Aorta (tissue), 5 donors: ENCODE measurements at regions not wholly inside any gene's neighbourhood (a gene's known extent, or its start where the extent isn't known, plus 50 kb on each side); places are given as distances from the start of the nearest gene placed in this dataset.

Experiments used
- ATAC-seq: fragments of 200-7000 bp; cut with Tn5 transposase; one replicate; pipeline ENCODE4 v1.9.1; 2022; ENCODE audit warnings: moderate library complexity; ENCODE audit not compliant: low FRiP score
- DNase-seq, 2 donors: peaks; one replicate each; pipeline ENCODE4 v3.0.0-alpha.2; 2020
- H3K27ac ChIP-seq, 2 donors: one replicate each; pipeline ENCODE4 v1.5.1; 2013; ENCODE audit warnings: low read length in 2 of 2, mild to moderate bottlenecking in 2 of 2, moderate library complexity in 2 of 2, control low read depth in 1 of 2, inconsistent platforms in 1 of 2, low read depth in 1 of 2
- H3K27me3 ChIP-seq, 2 donors: one replicate each; pipeline ENCODE4 v1.6.1; 2013; ENCODE audit warnings: control low read depth in 1 of 2, low read length in 1 of 2, mild to moderate bottlenecking in 1 of 2, moderate library complexity in 1 of 2; ENCODE audit not compliant: insufficient read depth in 2 of 2, control insufficient read depth in 1 of 2
- H3K36me3 ChIP-seq, 2 donors: one replicate each; pipeline ENCODE4 v1.6.1; 2013; ENCODE audit warnings: control low read depth in 1 of 2, low read length in 1 of 2, mild to moderate bottlenecking in 1 of 2; ENCODE audit not compliant: insufficient read depth in 2 of 2, control insufficient read depth in 1 of 2
- H3K4me1 ChIP-seq, 2 donors: one replicate each; pipeline ENCODE4 v1.6.1; 2013; ENCODE audit warnings: low read length in 2 of 2, control low read depth in 1 of 2, mild to moderate bottlenecking in 1 of 2, moderate library complexity in 1 of 2; ENCODE audit not compliant: insufficient read depth in 2 of 2, control insufficient read depth in 1 of 2
- H3K4me3 ChIP-seq, 2 donors: one replicate each; pipeline ENCODE4 v1.5.1; 2013; ENCODE audit warnings: low read length in 2 of 2, control low read depth in 1 of 2, mild to moderate bottlenecking in 1 of 2
- H3K9me3 ChIP-seq: one replicate; pipeline ENCODE4 v1.6.1; 2013; ENCODE audit warnings: mild to moderate bottlenecking, low read length; ENCODE audit not compliant: control insufficient read depth
- WGBS, 2 donors: extraction: QIAGEN DNeasy Blood & Tissue Kit; methylation state at CpG; one replicate each; pipeline ENCODE4 v1.1.7; 2013; 5-methylcytosine and 5-hydroxymethylcytosine counted together
- intact Hi-C, 2 donors: fragments of 100-400 bp; cut with DNase I; formaldehyde crosslinking; loops; one replicate each; pipeline versions ENCODE4 v1.14.2 to v1.15.0; 2022
- donor health status: healthy with polysubstance abuse.
- donor health status: Bipolar disorder and iron deficiency.
- donor health status: DM: no; HTN: no; CAD: no.
- donor health status: DM: no; HTN: no; CAD: no.
- donor health status: DM: yes; HTN: yes; CAD: no.

- no peak for ATAC-seq
Observed at GRCh38 chr12:98162906-98163678, 352.3 kb upstream of the TMPO start.

GRCh38 chr12:98172304-98172703 is 343.1 kb upstream of the TMPO start:
- H3K36me3 ChIP-seq = no peaks in the 10 kb centered on the region
- 66 to 79% methylated on average over 2 of the region's 2 CpGs for WGBS, 2 donors
- H3K4me1 ChIP-seq = peaks cover 0 to 2% of the 10 kb centered on the region in 2 donors
- no peak overlapping the region for H3K27ac ChIP-seq
- DNase-seq (no peak), ATAC-seq (no peak)
- no peaks in the 10 kb centered on the region for H3K27me3 ChIP-seq
- peaks cover 3% of the 10 kb centered on the region for H3K9me3 ChIP-seq
- intact Hi-C loops = no loop called here
- H3K4me3 ChIP-seq = no peak overlapping the region

More at GRCh38 chr12:98162906-98163678, 352.3 kb upstream of the TMPO start:
- Histone ChIP-seq H3K27ac (no peak overlapping the region), H3K9me3 (no peaks in the 10 kb centered on the region), H3K27me3 (no peaks in the 10 kb centered on the region), H3K4me3 (no peak overlapping the region), H3K4me1 (no peaks in the 10 kb centered on the region), H3K36me3 (no peaks in the 10 kb centered on the region)
- no peak for DNase-seq
- 64 to 68% methylated on average over 5 of the region's 5 CpGs for WGBS, 2 donors
- intact Hi-C loops = no loop called here

- Histone ChIP-seq H3K36me3 (no peaks in the 10 kb centered on the region), H3K27me3 (no peaks in the 10 kb centered on the region), H3K4me1 (peaks cover 0 to 2% of the 10 kb centered on the region in 2 donors), H3K27ac (no peak overlapping the region), H3K9me3 (peaks cover 3% of the 10 kb centered on the region), H3K4me3 (no peak overlapping the region)
- intact Hi-C loops = no loop called here
- 67 to 71% methylated on average over 3 of the region's 3 CpGs for WGBS, 2 donors
- no peak for ATAC-seq
- DNase-seq = no peak
Observed at GRCh38 chr12:98172801-98173200, 342.6 kb upstream of the TMPO start.

GRCh38 chr12:98173773-98174427 is 341.5 kb upstream of the TMPO start:
- Histone ChIP-seq H3K9me3 (peaks cover 3% of the 10 kb centered on the region), H3K36me3 (no peaks in the 10 kb centered on the region), H3K4me1 (peaks cover 0 to 2% of the 10 kb centered on the region in 2 donors), H3K27me3 (no peaks in the 10 kb centered on the region), H3K27ac (no peak overlapping the region), H3K4me3 (no peak overlapping the region)
- no peak for DNase-seq
- 93% methylated on average over 1 of the region's 1 CpG for WGBS, 2 donors
- intact Hi-C loops = no loop called here
- no peak for ATAC-seq

GRCh38 chr12:98174428-98174809 is 341.0 kb upstream of the TMPO start:
- intact Hi-C loops = no loop called here
- peaks cover 0 to 2% of the 10 kb centered on the region in 2 donors for H3K4me1 ChIP-seq
- WGBS, 2 donors = 74 to 79% methylated on average over 5 of the region's 5 CpGs
- ATAC-seq (no peak), DNase-seq (no peak)
- no peak overlapping the region for H3K27ac ChIP-seq
- H3K9me3 ChIP-seq = peaks cover 3% of the 10 kb centered on the region
- no peaks in the 10 kb centered on the region for H3K36me3 ChIP-seq
- no peaks in the 10 kb centered on the region for H3K27me3 ChIP-seq
- no peak overlapping the region for H3K4me3 ChIP-seq

GRCh38 chr12:98178126-98178525 is 337.3 kb upstream of the TMPO start:
- intact Hi-C loops = no loop called here
- Histone ChIP-seq H3K27ac (no peak overlapping the region), H3K4me1 (peaks cover 0 to 2% of the 10 kb centered on the region in 2 donors), H3K9me3 (peaks cover 3% of the 10 kb centered on the region), H3K36me3 (no peaks in the 10 kb centered on the region), H3K4me3 (no peak overlapping the region), H3K27me3 (no peaks in the 10 kb centered on the region)
- DNase-seq = no peak
- no peak for ATAC-seq

- no peak for ATAC-seq
- DNase-seq = no peak
Observed at GRCh38 chr12:98179151-98179550, 336.2 kb upstream of the TMPO start.

GRCh38 chr12:98180603-98181002 is 334.8 kb upstream of the TMPO start:
- 69 to 77% methylated on average over 13 of the region's 13 CpGs for WGBS, 2 donors
- intact Hi-C loops = no loop called here

More at GRCh38 chr12:98179151-98179550, 336.2 kb upstream of the TMPO start:
- intact Hi-C loops = no loop called here
- no peaks in the 10 kb centered on the region for H3K36me3 ChIP-seq
- H3K9me3 ChIP-seq = peaks cover 5% of the 10 kb centered on the region
- H3K4me3 ChIP-seq = no peak overlapping the region
- no peak overlapping the region for H3K27ac ChIP-seq
- peaks cover 0 to 2% of the 10 kb centered on the region in 2 donors for H3K4me1 ChIP-seq
- H3K27me3 ChIP-seq = no peaks in the 10 kb centered on the region

GRCh38 chr12:98182821-98183220 is 332.6 kb upstream of the TMPO start:
- H3K27me3 ChIP-seq = no peaks in the 10 kb centered on the region
- no peak overlapping the region for H3K4me3 ChIP-seq
- ATAC-seq = no peak
- no peaks in the 10 kb centered on the region for H3K36me3 ChIP-seq
- peaks cover 2% of the 10 kb centered on the region for H3K9me3 ChIP-seq
- DNase-seq = no peak
- intact Hi-C loops = no loop called here
- no peak overlapping the region for H3K27ac ChIP-seq
- no peaks in the 10 kb centered on the region for H3K4me1 ChIP-seq
- 80 to 93% methylated on average over 2 of the region's 2 CpGs for WGBS, 2 donors

More at GRCh38 chr12:98180603-98181002, 334.8 kb upstream of the TMPO start:
- Histone ChIP-seq H3K4me3 (no peak overlapping the region), H3K27me3 (no peaks in the 10 kb centered on the region), H3K9me3 (peaks cover 5% of the 10 kb centered on the region), H3K36me3 (no peaks in the 10 kb centered on the region), H3K27ac (no peak overlapping the region), H3K4me1 (peaks cover 0 to 2% of the 10 kb centered on the region in 2 donors)
- DNase-seq (no peak), ATAC-seq (no peak)
